ENCODE measurements at regions not wholly inside any gene's neighbourhood (a gene's known extent, or its start where the extent isn't known, plus 50 kb on each side); places are given as distances from the start of the nearest gene placed in this dataset.
A peak's percentile ranks its signal among the peaks of the same experiment; 100 is the strongest.

- DNase-seq (ENCODE audit: low read depth) = no peak
These were observed 105.3 kb downstream of the FOXL1 start for GRCh38 chr16:86683441-86684194.

GRCh38 chr16:86685076-86685475 lies 106.7 kb downstream of the FOXL1 start:
- DNase-seq (ENCODE audit: low read depth) = peak; percentile 36

DNA sequence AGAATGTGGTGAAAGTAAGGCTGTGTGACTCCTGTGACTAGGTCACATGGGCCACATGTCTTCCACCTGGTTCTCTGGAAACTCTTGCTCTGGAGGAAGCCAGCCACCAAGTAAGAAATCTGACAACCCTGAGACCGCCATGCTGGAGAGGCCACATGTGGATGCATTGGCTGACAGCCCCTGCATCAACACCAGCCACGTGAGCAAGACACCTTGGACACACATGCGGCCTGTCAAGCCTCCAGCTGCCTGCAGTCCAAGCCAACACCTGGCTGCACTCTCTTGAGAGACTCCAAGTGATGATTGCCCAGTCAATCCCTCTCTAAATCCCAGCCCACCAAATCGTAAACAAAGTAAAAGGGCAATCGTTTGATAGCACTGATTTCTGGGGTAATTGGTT lies 112.6 kb downstream of the FOXL1 start:
- no peak for DNase-seq (ENCODE audit: low read depth)

- no peak for DNase-seq (ENCODE audit: low read depth)
These were observed 114.1 kb downstream of the FOXL1 start for GRCh38 chr16:86692426-86692825.

DNA sequence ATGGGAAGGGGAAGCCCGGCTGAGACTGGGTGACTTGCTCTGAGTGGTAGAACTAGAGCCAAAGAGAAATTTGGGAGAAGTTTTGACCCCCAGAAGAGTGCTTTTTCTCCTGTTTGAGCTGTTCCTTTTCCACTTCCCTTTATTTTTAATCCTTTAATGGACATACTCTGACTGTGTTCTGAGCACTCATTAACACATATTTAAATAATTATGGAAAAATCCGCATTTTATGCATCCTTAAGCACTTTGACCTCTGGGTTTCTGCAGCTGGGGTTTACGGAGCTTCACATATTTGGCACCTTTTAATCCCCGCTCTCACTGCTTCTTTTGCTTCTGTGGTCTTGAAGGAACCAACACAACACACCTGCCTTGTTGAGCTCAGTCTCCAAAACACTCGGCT lies 114.7 kb downstream of the FOXL1 start:
- DNase-seq (ENCODE audit: low read depth) = no peak

GRCh38 chr16:86697715-86698114 lies 119.4 kb downstream of the FOXL1 start:
- no peak for DNase-seq (ENCODE audit: low read depth)

DNA sequence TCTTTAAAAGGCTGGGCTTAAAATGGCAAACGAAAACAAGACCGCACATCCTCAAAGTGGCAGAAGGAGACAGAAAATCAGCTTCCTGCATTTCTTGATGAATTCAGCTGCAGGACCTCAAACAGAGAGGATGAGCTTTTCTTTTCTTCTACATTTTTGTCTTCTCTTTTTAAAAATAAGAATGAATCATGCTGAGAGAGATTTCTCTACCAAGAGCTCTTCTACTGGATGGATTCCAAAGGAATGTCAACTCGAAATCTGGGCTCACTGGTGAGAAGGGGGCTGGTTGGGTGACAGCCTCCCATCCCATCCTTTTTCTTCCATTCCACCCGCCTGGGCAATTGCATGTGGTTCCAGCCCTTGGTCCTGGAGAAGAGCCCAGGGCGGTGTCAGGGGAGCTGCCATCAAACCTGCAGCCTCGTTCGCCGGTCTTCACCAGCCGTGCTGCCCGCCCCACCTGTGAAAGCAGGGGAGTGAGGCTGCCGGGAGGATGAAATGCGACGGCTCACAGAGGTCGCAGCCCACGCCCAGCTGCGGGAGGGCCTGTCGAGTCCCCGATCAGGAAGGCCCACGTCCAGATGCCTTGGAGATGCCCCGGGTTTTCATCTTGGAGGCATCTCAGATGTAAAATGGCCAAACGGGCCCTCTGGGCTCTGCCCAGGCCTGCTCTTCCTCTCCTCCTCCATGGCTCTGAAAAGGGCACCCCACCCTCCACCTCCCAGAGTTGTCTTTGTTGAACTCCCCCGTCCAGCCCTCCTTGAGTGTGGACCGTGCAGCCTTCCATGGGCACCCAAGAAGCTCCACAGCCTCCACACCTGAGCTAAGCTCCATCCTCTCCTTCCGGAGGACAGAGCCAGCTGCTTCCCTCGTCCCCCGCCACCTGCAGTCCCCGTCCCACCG lies 121.9 kb downstream of the FOXL1 start:
- no peak for DNase-seq (ENCODE audit: low read depth)

- DNase-seq (ENCODE audit: low read depth) = no peak
These were observed 123.1 kb downstream of the FOXL1 start for GRCh38 chr16:86701286-86701975.

GRCh38 chr16:86702824-86703588 lies 124.7 kb downstream of the FOXL1 start:
- DNase-seq (ENCODE audit: low read depth) = no peak

- DNase-seq (ENCODE audit: low read depth) = no peak
These were observed 126.2 kb downstream of the FOXL1 start for GRCh38 chr16:86704516-86704915.

GRCh38 chr16:86706726-86707125 lies 128.4 kb downstream of the FOXL1 start:
- no peak for DNase-seq (ENCODE audit: low read depth)

DNA sequence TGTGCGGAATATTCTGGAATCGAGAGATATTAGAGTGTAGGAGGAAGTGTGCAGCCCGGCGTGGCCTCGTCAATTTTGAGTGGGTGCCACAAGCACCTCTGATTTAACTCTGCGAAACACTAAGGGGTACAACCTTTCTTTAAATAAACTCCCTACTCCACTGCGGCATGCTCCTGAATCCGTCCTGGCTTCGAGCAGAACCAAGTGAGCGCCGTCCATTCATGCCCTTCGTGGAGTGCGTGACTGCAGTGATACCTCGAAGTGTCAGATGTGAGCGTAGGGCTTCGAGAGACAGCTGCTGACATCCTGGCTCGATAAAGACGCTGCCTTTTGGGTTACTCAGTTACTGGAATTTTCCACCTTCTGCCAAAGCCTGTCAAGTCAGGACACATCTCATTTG lies 128.8 kb downstream of the FOXL1 start:
- no peak for DNase-seq (ENCODE audit: low read depth)

- no peak for DNase-seq (ENCODE audit: low read depth)
These were observed 129.2 kb downstream of the FOXL1 start for GRCh38 chr16:86707581-86707980.

DNA sequence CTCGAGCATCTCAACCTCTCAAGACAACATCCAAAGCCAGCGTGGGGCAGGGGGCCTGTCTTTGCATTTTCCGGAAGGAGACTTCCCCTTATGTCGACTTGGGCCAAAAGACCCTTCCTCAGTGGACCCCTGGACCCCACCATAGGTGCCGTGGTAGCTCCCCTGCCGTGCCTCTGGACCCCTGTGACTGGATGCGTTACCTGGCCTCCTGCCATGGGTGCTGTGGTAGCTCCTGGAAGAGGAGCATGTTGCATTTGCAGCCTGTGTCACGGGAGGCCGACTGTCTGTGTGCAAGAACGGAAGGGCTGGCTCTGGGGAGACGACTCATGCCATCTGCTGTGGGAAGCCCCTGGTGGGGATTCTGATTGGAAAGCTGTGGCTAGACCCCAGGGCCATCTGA lies 130.1 kb downstream of the FOXL1 start:
- DNase-seq (ENCODE audit: low read depth) = no peak

- DNase-seq (ENCODE audit: low read depth) = no peak
These were observed 130.8 kb downstream of the FOXL1 start for GRCh38 chr16:86709103-86709502.

- no peak for DNase-seq (ENCODE audit: low read depth)
These were observed 131.7 kb downstream of the FOXL1 start for GRCh38 chr16:86709902-86710601.

DNA sequence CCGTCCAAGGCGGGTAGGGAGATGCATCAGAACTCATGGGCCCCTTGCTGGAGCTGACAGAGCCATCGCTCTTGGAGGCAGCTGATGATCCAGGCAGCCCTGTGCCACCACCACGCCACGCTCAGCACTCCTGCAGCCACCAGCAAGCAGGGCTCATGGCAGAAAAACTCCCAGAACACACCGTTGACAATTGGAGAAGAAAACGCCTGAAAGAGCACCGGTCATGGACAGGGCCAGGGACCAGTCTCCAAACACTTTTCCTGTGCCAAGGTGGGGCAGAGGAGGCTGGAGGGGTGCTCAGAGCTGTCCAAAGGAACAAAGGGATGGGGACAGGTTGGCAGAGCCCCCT lies 132.2 kb downstream of the FOXL1 start:
- no peak for DNase-seq (ENCODE audit: low read depth)

GRCh38 chr16:86712158-86713009 lies 134.0 kb downstream of the FOXL1 start:
- DNase-seq (ENCODE audit: low read depth) = no peak

DNA sequence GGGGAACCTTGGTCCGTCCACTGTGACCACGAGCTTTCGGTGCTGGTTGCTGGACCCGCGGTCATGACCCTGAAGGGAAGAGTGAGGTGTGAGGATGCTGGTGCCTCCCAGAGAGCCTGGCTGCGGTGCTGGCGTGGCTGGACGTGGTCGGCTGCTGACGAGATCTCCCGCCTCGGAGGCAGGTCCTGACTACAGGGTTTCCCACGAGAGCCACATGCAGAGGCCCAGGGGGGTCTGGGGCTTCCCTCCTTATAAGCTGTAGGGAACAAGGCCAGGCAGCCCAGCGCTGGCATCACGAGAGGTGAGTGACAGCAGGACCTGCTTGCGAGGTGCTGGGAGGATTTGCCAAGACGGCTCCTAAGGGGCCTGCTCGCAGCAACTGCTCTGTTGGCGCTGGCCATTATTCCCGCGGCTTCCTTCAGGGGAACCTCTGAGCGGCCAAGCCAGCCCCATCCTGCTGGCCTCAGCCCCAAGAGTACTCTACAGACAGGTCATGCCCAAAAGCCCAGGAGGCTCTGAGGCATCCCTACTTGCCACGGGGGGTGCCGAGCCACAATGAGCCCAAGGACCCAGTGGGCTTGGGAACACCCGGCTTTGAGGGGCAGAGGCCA lies 134.8 kb downstream of the FOXL1 start:
- DNase-seq (ENCODE audit: low read depth) = no peak

- DNase-seq (ENCODE audit: low read depth) = peak; percentile 15
These were observed 135.8 kb downstream of the FOXL1 start for GRCh38 chr16:86714166-86714565.
